Caco-2 (cell line): ENCODE measurements at regions not wholly inside any gene's neighbourhood (a gene's known extent, or its start where the extent isn't known, plus 50 kb on each side); places are given as distances from the start of the nearest gene placed in this dataset.

ENCODE experiments used
- BruUV-seq: library from RNA; stranded (reverse); fragments of 400-500 nt; replicated peaks from 2 replicates; lab custom pipeline; 2021; lab: Mats Ljungman, UMichigan
- CTCF ChIA-PET: fragments of 300-600 bp; sonication (Branson Sonifier 250); formaldehyde crosslinking; loops from one replicate; lab custom pipeline; 2022; ENCODE audit warnings: antibody characterized with exemption; lab: Charles Lee
- POLR2A ChIA-PET: fragments of 300-600 bp; sonication (Branson Sonifier 250); formaldehyde crosslinking; loops from one replicate; lab custom pipeline; 2022; ENCODE audit warnings: antibody characterized with exemption; lab: Charles Lee
- DNase-seq, 2 experiments: peaks; one replicate each; pipeline versions ENCODE4 v3.0.0 to v3.0.0-alpha.2; 2020 to 2022
- H3K27me3 ChIP-seq: replicated peaks from 2 replicates; pipeline ENCODE4 v1.6.0; 2011; ENCODE audit warnings: low read length; ENCODE audit not compliant: control insufficient read depth, insufficient read depth
- H3K36me3 ChIP-seq: 2 replicates; pipeline ENCODE4 v1.5.1; 2011; ENCODE audit warnings: low read length; ENCODE audit not compliant: control insufficient read depth, insufficient read depth
- H3K4me1 ChIP-seq: fragments of 250-450 bp; sonication (Bioruptor Pico); 2 replicates; pipeline ENCODE4 v1.5.1; 2020; ENCODE audit warnings: mild to moderate bottlenecking
- H3K4me3 ChIP-seq: 2 replicates; pipeline ENCODE4 v1.5.1; 2011; ENCODE audit warnings: low read depth, mild to moderate bottlenecking, control low read depth, low read length
- H3K9me3 ChIP-seq: fragments of 250-450 bp; sonication (Bioruptor Pico); 2 replicates; pipeline ENCODE4 v1.5.1; 2020; ENCODE audit warnings: mild to moderate bottlenecking, moderate library complexity
- H3K27ac Mint-ChIP-seq: one replicate; pipeline ENCODE4 v1.8.0; 2022; ENCODE audit warnings: mixed read lengths; ENCODE audit not compliant: unreplicated experiment
- H3K27me3 Mint-ChIP-seq: one replicate; pipeline ENCODE4 v1.8.0; 2022; ENCODE audit warnings: mixed read lengths; ENCODE audit not compliant: insufficient read depth, unreplicated experiment
- H3K36me3 Mint-ChIP-seq: one replicate; pipeline ENCODE4 v1.8.0; 2022; ENCODE audit warnings: mild to moderate bottlenecking, mixed read lengths; ENCODE audit not compliant: insufficient read depth, unreplicated experiment
- H3K4me1 Mint-ChIP-seq: one replicate; pipeline ENCODE4 v1.8.0; 2022; ENCODE audit warnings: low read depth, mixed read lengths; ENCODE audit not compliant: unreplicated experiment
- H3K4me3 Mint-ChIP-seq: one replicate; pipeline ENCODE4 v1.8.0; 2022; ENCODE audit warnings: mild to moderate bottlenecking, moderate library complexity, mixed read lengths; ENCODE audit not compliant: unreplicated experiment
- H3K9me3 Mint-ChIP-seq: one replicate; pipeline ENCODE4 v1.8.0; 2022; ENCODE audit warnings: mixed read lengths; ENCODE audit not compliant: unreplicated experiment
- intact Hi-C: fragments of 100-400 bp; cut with micrococcal nuclease; formaldehyde crosslinking; loops from one replicate; pipeline ENCODE4 v1.10.0; 2022; ENCODE audit not compliant: unreplicated experiment
- TF ChIP-seq, protein P1 (sequence below), 2 experiments: fragments of 200-600 bp in 1 of 2; IDR thresholded peaks; 1 replicate in 1 of 2; 2 replicates in 1 of 2; pipeline versions ENCODE4 v1.5.1 to v1.8.0; 2011 to 2022; ENCODE audit warnings: antibody characterized with exemption in 1 of 2, control low read depth in 1 of 2, inconsistent platforms in 1 of 2, low read depth in 1 of 2, low read length in 1 of 2, mild to moderate bottlenecking in 1 of 2, moderate library complexity in 1 of 2; ENCODE audit not compliant: insufficient read depth in 1 of 2, severe bottlenecking in 1 of 2, unreplicated experiment in 1 of 2

DNA sequence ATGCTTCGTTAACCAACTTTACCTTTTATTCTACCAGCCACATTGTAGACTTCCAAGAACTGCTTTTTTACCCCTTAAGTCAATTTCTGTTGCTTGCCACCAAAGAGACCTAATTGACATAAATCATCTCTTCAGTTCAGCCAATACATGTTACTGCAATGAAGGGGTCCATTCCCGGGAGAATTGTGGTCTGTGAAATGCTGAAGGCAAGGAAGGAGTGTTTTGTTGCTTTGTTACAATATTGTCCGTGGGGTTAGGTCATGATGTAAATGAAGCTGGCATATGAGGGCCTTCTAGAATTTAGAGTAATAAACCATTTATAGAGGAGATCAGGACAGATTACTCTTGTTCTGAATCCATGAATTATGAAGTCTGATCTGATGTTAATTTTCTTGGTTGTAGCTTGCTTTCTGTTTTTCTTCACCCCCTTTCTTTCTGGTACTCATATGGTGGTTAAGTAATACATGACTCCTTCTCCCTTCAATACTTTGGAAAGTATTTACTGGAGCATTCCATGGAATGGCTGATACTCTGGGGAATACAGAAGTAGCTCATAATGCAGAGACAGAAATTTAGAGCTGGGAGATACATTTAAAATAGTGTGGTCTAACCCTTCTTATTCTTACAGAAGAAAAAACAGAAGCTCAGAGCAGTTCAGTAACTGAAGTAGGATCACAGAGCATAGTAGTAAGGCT is 297.0 kb upstream of the CLINT1 start:
- H3K27ac Mint-ChIP-seq: no peak overlapping the region
- intact Hi-C loops: no loop called here
- no peak overlapping the region for H3K4me3 Mint-ChIP-seq
- Histone ChIP-seq H3K4me1 (no peaks in the 10 kb centered on the region), H3K36me3 (no peaks in the 10 kb centered on the region), H3K27me3 (no peaks in the 10 kb centered on the region; the same call in 1 of the 2 replicates), H3K9me3 (no peaks in the 10 kb centered on the region), H3K4me3 (no peak overlapping the region)
- no TSS peak for BruUV-seq
- peaks cover 22% of the 10 kb centered on the region for H3K27me3 Mint-ChIP-seq
- ChIA-PET CTCF (no interaction called here), POLR2A (no interaction called here)
- H3K9me3 Mint-ChIP-seq: no peaks in the 10 kb centered on the region
- H3K36me3 Mint-ChIP-seq: no peaks in the 10 kb centered on the region
- DNase-seq: no peak
- TF ChIP-seq, protein P1, sequence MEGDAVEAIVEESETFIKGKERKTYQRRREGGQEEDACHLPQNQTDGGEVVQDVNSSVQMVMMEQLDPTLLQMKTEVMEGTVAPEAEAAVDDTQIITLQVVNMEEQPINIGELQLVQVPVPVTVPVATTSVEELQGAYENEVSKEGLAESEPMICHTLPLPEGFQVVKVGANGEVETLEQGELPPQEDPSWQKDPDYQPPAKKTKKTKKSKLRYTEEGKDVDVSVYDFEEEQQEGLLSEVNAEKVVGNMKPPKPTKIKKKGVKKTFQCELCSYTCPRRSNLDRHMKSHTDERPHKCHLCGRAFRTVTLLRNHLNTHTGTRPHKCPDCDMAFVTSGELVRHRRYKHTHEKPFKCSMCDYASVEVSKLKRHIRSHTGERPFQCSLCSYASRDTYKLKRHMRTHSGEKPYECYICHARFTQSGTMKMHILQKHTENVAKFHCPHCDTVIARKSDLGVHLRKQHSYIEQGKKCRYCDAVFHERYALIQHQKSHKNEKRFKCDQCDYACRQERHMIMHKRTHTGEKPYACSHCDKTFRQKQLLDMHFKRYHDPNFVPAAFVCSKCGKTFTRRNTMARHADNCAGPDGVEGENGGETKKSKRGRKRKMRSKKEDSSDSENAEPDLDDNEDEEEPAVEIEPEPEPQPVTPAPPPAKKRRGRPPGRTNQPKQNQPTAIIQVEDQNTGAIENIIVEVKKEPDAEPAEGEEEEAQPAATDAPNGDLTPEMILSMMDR (IDR thresholded peaks at IDR 0.05; ENCODE audit: insufficient read depth in 1 of 2, low read depth in 1 of 2, low read length in 1 of 2, severe bottlenecking in 1 of 2, unreplicated experiment in 1 of 2): no peak
- H3K4me1 Mint-ChIP-seq: no peaks in the 10 kb centered on the region

DNA sequence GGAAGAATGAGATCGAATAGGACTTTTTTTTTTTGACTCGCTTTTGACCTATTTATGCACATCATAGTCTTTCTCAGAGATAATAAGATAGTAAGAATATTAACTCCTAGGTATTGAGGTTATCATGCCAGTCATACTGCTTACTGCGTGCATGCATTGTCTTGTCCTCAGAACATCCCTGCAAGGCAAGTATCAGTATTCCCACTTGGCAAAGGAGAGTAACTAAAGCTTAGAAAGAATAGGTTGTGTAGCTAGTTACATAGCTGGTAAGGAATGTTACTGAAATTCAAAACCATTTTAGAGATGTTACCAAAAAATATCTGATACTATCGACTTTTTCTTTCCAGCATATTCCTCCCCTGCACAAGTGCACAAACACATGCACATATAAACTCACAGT is 296.1 kb upstream of the CLINT1 start:
- Histone ChIP-seq H3K9me3 (no peaks in the 10 kb centered on the region), H3K27me3 (no peaks in the 10 kb centered on the region; the same call in 1 of the 2 replicates), H3K36me3 (no peaks in the 10 kb centered on the region), H3K4me3 (no peak overlapping the region), H3K4me1 (no peaks in the 10 kb centered on the region)
- no peak overlapping the region for H3K4me3 Mint-ChIP-seq
- H3K36me3 Mint-ChIP-seq: no peaks in the 10 kb centered on the region
- ChIA-PET CTCF (no interaction called here), POLR2A (no interaction called here)
- H3K27ac Mint-ChIP-seq: no peak overlapping the region
- no TSS peak for BruUV-seq
- no peak for DNase-seq
- H3K4me1 Mint-ChIP-seq: no peaks in the 10 kb centered on the region
- intact Hi-C loops: no loop called here
- TF ChIP-seq, protein P1 (IDR thresholded peaks at IDR 0.05; ENCODE audit: insufficient read depth in 1 of 2, low read depth in 1 of 2, low read length in 1 of 2, severe bottlenecking in 1 of 2, unreplicated experiment in 1 of 2): no peak
- no peaks in the 10 kb centered on the region for H3K9me3 Mint-ChIP-seq
- peaks cover 18% of the 10 kb centered on the region for H3K27me3 Mint-ChIP-seq

DNA sequence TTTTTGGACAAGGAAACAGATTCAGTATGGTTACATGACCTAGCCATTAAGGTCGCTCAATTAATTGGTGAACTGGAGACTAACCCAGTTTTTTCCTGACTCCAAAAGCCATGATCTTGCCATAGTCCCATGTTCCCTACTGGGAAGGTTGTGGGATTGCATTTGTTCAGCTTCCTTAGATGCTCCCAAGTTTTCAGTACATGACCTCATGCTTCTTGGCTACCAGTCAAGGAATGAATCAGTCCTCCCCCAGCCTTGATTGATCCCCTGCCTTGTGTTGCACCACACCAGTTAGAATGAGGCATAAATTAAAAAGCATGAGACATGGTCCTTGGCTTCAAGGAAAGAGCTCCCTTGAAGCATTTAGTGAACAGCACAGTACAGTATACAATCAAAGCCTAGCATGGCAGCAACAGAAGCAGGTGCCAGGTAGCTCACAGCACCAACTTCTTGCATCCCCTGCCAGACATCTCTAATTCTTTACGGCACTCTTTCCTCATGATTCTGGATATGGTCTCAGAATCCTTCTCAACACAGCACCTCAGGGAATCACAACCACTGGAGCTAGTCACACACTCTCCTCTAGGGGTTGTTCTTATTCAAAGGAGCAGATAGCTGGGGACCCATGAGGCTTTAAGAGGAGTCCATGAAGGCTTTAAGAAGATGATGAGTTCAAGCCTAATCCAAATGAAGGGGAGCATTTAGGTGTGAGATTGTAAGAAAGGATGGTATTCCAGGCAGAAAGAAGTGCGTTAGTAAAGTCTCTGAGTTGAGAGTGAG is 295.5 kb upstream of the CLINT1 start:
- intact Hi-C loops: no loop called here
- H3K4me1 Mint-ChIP-seq: no peaks in the 10 kb centered on the region
- no peaks in the 10 kb centered on the region for H3K36me3 Mint-ChIP-seq
- CTCF ChIA-PET: no interaction called here
- Histone ChIP-seq H3K27me3 (no peaks in the 10 kb centered on the region; the same call in 1 of the 2 replicates), H3K9me3 (no peaks in the 10 kb centered on the region), H3K4me1 (no peaks in the 10 kb centered on the region), H3K4me3 (no peak overlapping the region), H3K36me3 (no peaks in the 10 kb centered on the region)
- POLR2A ChIA-PET: no interaction called here
- TF ChIP-seq, protein P1 (IDR thresholded peaks at IDR 0.05; ENCODE audit: insufficient read depth in 1 of 2, low read depth in 1 of 2, low read length in 1 of 2, severe bottlenecking in 1 of 2, unreplicated experiment in 1 of 2): no peak
- H3K4me3 Mint-ChIP-seq: no peak overlapping the region
- H3K9me3 Mint-ChIP-seq: no peaks in the 10 kb centered on the region
- H3K27ac Mint-ChIP-seq: no peak overlapping the region
- H3K27me3 Mint-ChIP-seq: peaks cover 18% of the 10 kb centered on the region
- DNase-seq: no peak
- no TSS peak for BruUV-seq
